ENCODE measurements at regions not wholly inside any gene's neighbourhood (a gene's known extent, or its start where the extent isn't known, plus 50 kb on each side); places are given as distances from the start of the nearest gene placed in this dataset.

DNA sequence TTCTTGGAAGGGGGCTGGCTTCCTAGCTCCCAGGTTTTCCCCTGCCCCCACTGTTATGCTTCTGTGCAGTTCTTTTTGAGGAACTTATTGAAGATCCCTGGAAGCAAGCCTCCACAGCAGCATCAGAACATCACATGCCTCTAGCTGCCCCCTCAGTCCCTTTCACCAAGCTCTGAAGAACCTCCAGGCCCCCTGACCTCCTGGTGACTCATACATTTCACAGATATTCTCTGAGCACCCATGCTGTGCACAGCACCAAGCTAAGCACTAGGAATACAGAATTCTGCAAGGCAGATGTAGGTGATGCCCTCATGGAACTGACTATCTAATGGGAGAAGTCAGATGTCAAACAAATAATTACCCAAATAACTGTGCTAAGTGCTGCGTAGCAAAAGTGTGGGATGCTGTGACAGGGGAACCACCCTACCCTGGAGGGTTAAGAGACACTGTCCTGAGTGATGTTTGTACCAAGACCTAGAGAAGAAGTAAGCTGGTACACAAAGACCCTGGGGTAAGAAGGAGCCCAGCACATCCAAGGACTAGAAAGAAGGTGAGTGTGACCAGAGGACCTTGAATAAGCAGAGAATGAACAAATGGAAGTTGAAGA, 213.7 kb upstream of the NR4A3 start:
- TF ChIP-seq, protein P1, sequence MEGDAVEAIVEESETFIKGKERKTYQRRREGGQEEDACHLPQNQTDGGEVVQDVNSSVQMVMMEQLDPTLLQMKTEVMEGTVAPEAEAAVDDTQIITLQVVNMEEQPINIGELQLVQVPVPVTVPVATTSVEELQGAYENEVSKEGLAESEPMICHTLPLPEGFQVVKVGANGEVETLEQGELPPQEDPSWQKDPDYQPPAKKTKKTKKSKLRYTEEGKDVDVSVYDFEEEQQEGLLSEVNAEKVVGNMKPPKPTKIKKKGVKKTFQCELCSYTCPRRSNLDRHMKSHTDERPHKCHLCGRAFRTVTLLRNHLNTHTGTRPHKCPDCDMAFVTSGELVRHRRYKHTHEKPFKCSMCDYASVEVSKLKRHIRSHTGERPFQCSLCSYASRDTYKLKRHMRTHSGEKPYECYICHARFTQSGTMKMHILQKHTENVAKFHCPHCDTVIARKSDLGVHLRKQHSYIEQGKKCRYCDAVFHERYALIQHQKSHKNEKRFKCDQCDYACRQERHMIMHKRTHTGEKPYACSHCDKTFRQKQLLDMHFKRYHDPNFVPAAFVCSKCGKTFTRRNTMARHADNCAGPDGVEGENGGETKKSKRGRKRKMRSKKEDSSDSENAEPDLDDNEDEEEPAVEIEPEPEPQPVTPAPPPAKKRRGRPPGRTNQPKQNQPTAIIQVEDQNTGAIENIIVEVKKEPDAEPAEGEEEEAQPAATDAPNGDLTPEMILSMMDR (IDR thresholded peaks at IDR 0.05) = no peak
- no peak for TF ChIP-seq POLR2A (IDR thresholded peaks at IDR 0.05)
